Fibroblast of pulmonary artery (primary cell): ENCODE measurements at regions not wholly inside any gene's neighbourhood (a gene's known extent, or its start where the extent isn't known, plus 50 kb on each side); places are given as distances from the start of the nearest gene placed in this dataset.

Source experiments
- DNase-seq: peaks from one replicate; pipeline ENCODE4 v3.0.0-alpha.2; 2010; ENCODE audit warnings: low read depth
- H3K4me3 ChIP-seq: replicated peaks from 2 replicates; pipeline ENCODE4 v1.5.1; 2011; ENCODE audit warnings: low read depth, mild to moderate bottlenecking, control low read depth, low read length, moderate library complexity
- TF ChIP-seq, protein P1 (sequence below): IDR thresholded peaks from 2 replicates; pipeline ENCODE4 v1.5.1; 2011; ENCODE audit warnings: mild to moderate bottlenecking, control low read depth, low read length, inconsistent platforms; ENCODE audit errors: missing control alignments

- TF ChIP-seq, protein P1, sequence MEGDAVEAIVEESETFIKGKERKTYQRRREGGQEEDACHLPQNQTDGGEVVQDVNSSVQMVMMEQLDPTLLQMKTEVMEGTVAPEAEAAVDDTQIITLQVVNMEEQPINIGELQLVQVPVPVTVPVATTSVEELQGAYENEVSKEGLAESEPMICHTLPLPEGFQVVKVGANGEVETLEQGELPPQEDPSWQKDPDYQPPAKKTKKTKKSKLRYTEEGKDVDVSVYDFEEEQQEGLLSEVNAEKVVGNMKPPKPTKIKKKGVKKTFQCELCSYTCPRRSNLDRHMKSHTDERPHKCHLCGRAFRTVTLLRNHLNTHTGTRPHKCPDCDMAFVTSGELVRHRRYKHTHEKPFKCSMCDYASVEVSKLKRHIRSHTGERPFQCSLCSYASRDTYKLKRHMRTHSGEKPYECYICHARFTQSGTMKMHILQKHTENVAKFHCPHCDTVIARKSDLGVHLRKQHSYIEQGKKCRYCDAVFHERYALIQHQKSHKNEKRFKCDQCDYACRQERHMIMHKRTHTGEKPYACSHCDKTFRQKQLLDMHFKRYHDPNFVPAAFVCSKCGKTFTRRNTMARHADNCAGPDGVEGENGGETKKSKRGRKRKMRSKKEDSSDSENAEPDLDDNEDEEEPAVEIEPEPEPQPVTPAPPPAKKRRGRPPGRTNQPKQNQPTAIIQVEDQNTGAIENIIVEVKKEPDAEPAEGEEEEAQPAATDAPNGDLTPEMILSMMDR = no peak
- no peak for DNase-seq
- H3K4me3 ChIP-seq = no peak overlapping the region
Measured at GRCh38 chr9:23451802-23452418, 374.1 kb downstream of the ELAVL2 start.

- no peak overlapping the region for H3K4me3 ChIP-seq
- DNase-seq = no peak
- TF ChIP-seq, protein P1 = no peak
Measured at GRCh38 chr9:23464275-23464674, 361.8 kb downstream of the ELAVL2 start.

- TF ChIP-seq, protein P1 = no peak
- no peak overlapping the region for H3K4me3 ChIP-seq
- DNase-seq = no peak
Measured at GRCh38 chr9:23467276-23467675, 358.8 kb downstream of the ELAVL2 start.

- no peak overlapping the region for H3K4me3 ChIP-seq
- TF ChIP-seq, protein P1 = no peak
- DNase-seq = no peak
Measured at GRCh38 chr9:23477908-23478307, 348.1 kb downstream of the ELAVL2 start.

GRCh38 chr9:23483566-23483965 lies 342.5 kb downstream of the ELAVL2 start:
- TF ChIP-seq, protein P1 = no peak
- DNase-seq = no peak
- no peak overlapping the region for H3K4me3 ChIP-seq

DNA sequence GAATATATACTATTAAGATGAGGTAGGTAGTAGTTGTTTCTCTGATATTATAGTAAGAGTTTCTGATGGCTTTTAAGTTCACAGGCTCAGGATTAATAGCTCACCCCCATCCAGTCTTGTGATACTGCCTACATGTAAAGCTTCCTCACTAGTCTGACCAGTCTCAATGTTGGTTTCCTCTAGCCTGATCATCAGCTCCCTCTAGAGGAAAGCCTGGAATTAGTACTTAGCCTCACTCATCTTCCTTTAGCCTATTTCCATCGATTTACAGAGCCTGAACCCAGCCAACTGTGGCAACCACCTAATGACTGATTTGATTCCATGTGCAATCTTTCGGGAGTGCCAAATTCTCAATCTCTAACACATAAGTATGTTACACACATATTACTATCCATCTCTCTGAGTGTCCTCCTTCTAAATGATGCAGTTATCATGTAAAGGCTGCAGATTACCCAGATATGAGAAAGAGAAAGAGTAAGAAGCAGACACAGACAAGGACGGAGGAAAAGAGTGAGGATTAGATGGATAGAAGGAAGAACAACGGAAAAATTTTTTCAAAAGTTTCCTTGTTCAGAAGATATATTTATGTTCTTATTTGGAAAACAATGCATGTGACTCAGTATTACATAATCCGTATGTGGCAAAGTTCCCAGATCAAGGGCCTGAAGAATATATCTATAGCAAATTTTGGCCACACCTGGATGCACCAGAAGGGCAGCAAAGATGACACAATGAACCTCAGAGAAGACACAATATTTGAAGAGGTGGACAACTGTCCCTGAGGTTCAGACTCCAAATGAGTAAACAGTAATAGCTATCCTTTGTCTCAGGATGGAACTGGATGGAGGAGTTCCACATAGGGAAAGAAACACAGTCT lies 333.7 kb downstream of the ELAVL2 start:
- DNase-seq = peak; percentile 1
- no peak overlapping the region for H3K4me3 ChIP-seq
- TF ChIP-seq, protein P1 = no peak
